Cardiac muscle cell (in vitro differentiated cells and primary cell): ENCODE measurements at regions not wholly inside any gene's neighbourhood (a gene's known extent, or its start where the extent isn't known, plus 50 kb on each side); places are given as distances from the start of the nearest gene placed in this dataset.

ENCODE experiments used
- DNase-seq, 2 donors: peaks; one replicate each; pipeline versions ENCODE4 v3.0.0 to v3.0.0-alpha.2; 2010 to 2017; ENCODE audit warnings: low read depth in 1 of 2, low spot score in 1 of 2
- H3K27ac ChIP-seq: fragments of 200-600 bp; sonication (generic); 2 replicates; pipeline ENCODE4 v1.5.1; 2016
- H3K27me3 ChIP-seq: fragments of 200-600 bp; sonication (generic); 2 replicates; pipeline ENCODE4 v1.6.0; 2016; ENCODE audit warnings: control low read depth
- H3K36me3 ChIP-seq: fragments of 200-600 bp; sonication (generic); 2 replicates; pipeline ENCODE4 v1.5.1; 2016; ENCODE audit warnings: control low read depth
- H3K4me1 ChIP-seq: fragments of 200-600 bp; sonication (generic); 2 replicates; pipeline ENCODE4 v1.8.1; 2017; ENCODE audit warnings: low read depth, mild to moderate bottlenecking, mixed run types
- H3K4me3 ChIP-seq: fragments of 200-600 bp; sonication (generic); 2 replicates; pipeline ENCODE4 v1.5.1; 2016; ENCODE audit warnings: mild to moderate bottlenecking
- H3K9me3 ChIP-seq: fragments of 200-600 bp; sonication (generic); 2 replicates; pipeline ENCODE4 v1.5.1; 2017; ENCODE audit warnings: low read depth, mild to moderate bottlenecking, control low read depth
- CTCF ChIP-seq: IDR thresholded peaks from 2 replicates; pipeline ENCODE4 v1.5.1; 2012; ENCODE audit warnings: low read depth, mild to moderate bottlenecking, low read length

- H3K27me3 ChIP-seq: no peaks in the 10 kb centered on the region
- H3K4me1 ChIP-seq: no peaks in the 10 kb centered on the region
- DNase-seq: no peak
- H3K27ac ChIP-seq: no peak overlapping the region
- H3K9me3 ChIP-seq: no peaks in the 10 kb centered on the region
- H3K36me3 ChIP-seq: no peaks in the 10 kb centered on the region
- H3K4me3 ChIP-seq: no peak overlapping the region
- TF ChIP-seq CTCF: no peak
Observed at GRCh38 chr1:170803711-170804110, 131.6 kb upstream of the MROH9 start.

GRCh38 chr1:170804419-170804818, 130.9 kb upstream of the MROH9 start:
- no peak for DNase-seq
- Histone ChIP-seq H3K27ac (no peak overlapping the region), H3K4me1 (no peaks in the 10 kb centered on the region), H3K27me3 (no peaks in the 10 kb centered on the region), H3K9me3 (no peaks in the 10 kb centered on the region), H3K4me3 (no peak overlapping the region), H3K36me3 (no peaks in the 10 kb centered on the region)
- no peak for TF ChIP-seq CTCF

GRCh38 chr1:170804879-170805278, 130.5 kb upstream of the MROH9 start:
- no peak for DNase-seq
- H3K36me3 ChIP-seq: no peaks in the 10 kb centered on the region
- TF ChIP-seq CTCF: no peak

GRCh38 chr1:170806961-170807360, 128.4 kb upstream of the MROH9 start:
- DNase-seq: no peak
- no peak overlapping the region for H3K4me3 ChIP-seq
- H3K36me3 ChIP-seq: no peaks in the 10 kb centered on the region
- no peaks in the 10 kb centered on the region for H3K27me3 ChIP-seq
- H3K27ac ChIP-seq: no peak overlapping the region
- H3K9me3 ChIP-seq: no peaks in the 10 kb centered on the region
- no peak for TF ChIP-seq CTCF
- H3K4me1 ChIP-seq: no peaks in the 10 kb centered on the region

More at GRCh38 chr1:170804879-170805278, 130.5 kb upstream of the MROH9 start:
- Histone ChIP-seq H3K9me3 (no peaks in the 10 kb centered on the region), H3K27me3 (no peaks in the 10 kb centered on the region), H3K4me1 (no peaks in the 10 kb centered on the region), H3K27ac (no peak overlapping the region), H3K4me3 (no peak overlapping the region)

- Histone ChIP-seq H3K27ac (no peak overlapping the region), H3K36me3 (no peaks in the 10 kb centered on the region), H3K4me1 (no peaks in the 10 kb centered on the region), H3K4me3 (no peak overlapping the region), H3K9me3 (no peaks in the 10 kb centered on the region), H3K27me3 (no peaks in the 10 kb centered on the region)
- no peak for TF ChIP-seq CTCF
- DNase-seq: peak in 1 of 2 donors; percentile 69
Observed at GRCh38 chr1:170807432-170807831, 127.9 kb upstream of the MROH9 start.
